ENCODE measurements at regions not wholly inside any gene's neighbourhood (a gene's known extent, or its start where the extent isn't known, plus 50 kb on each side); places are given as distances from the start of the nearest gene placed in this dataset.

DNA sequence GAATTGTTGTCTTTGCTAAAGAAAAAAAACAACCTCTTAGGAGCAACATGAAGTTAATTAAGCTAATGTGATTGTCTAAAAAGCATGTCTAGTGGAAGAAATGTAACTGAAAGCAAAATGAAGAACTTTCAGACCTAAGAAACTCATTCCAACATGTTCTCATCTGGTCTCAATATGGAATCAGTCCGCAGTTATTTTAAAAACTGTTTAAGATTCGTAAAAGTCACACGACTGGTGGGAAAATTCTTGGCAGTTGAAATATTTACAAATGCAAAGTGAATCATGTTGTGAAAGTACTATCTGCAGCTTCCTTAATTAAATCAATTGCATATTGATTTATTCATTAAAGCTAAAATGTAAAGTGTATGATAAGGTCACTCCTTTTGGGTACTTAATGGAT, 117.8 kb upstream of the DIAPH2 start:
- intact Hi-C loops (cut with DNase I; ENCODE audit: low total_unique reads), result no loop called here
- no peak for DNase-seq (ENCODE audit: low spot score in 2 of 2)

GRCh38 chrX:96568071-96568470, 116.6 kb upstream of the DIAPH2 start:
- DNase-seq (ENCODE audit: low spot score in 2 of 2), result no peak
- H3K4me3 ChIP-seq (ENCODE audit: low read depth, poor library complexity, severe bottlenecking), result no peak overlapping the region
- intact Hi-C loops (cut with DNase I; ENCODE audit: low total_unique reads), result no loop called here
- TF ChIP-seq CTCF (IDR thresholded peaks at IDR 0.05) (no peak), POLR2A (IDR thresholded peaks at IDR 0.05) (no peak)
- WGBS, 2 donors, result 75 to 83% methylated on average over 3 of the region's 3 CpGs

More for the DNA sequence above, 117.8 kb upstream of the DIAPH2 start:
- WGBS, 2 donors, result 60 to 76% methylated on average over 3 of the region's 3 CpGs
- H3K4me3 ChIP-seq (ENCODE audit: low read depth, poor library complexity, severe bottlenecking), result no peak overlapping the region
- TF ChIP-seq POLR2A (IDR thresholded peaks at IDR 0.05) (no peak), CTCF (IDR thresholded peaks at IDR 0.05) (no peak)

DNA sequence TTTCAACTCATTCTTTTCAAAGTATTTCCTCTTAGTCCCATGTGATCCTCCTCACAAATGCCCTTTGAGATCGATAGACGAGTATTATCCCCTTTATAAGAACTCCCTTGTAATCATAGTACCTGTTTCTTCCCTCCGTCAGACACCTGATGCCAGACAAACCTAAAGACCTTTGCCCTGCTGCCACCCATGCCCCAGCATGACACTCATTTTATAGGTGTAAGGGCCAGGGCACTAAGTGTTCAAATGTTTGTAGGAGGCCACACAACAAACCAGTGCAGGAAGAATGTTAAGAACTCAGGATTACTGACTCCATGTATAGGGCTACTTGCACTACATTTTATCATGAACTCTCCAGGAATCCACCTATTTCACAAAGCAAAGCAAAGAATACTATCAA, 115.6 kb upstream of the DIAPH2 start:
- DNase-seq (ENCODE audit: low spot score in 2 of 2), result no peak
- 90% methylated on average over 3 of the region's 3 CpGs for WGBS, 2 donors
- intact Hi-C loops (cut with DNase I; ENCODE audit: low total_unique reads), result no loop called here

DNA sequence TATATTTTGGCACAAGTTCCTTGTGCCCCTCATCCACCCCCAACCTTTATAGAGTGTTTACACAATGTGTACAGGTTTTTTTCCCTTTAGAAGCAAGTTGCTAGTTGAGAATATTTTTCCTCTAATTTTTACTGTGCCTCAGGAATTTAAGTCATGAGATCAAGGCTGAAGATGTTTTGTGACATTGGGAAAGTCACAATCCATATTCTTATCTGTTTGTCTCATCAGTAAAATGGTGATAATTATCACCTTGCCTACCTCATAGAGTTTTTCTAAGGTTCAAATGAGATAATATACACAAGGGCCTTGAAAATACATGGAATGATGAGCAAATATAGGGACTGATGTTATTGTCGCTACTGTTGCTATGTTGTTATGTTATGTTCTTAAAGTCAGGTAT, 109.6 kb upstream of the DIAPH2 start:
- no peak overlapping the region for H3K4me3 ChIP-seq (ENCODE audit: low read depth, poor library complexity, severe bottlenecking)
- no peak for TF ChIP-seq CTCF (IDR thresholded peaks at IDR 0.05)
- no peak for TF ChIP-seq POLR2A (IDR thresholded peaks at IDR 0.05)
- DNase-seq (ENCODE audit: low spot score in 2 of 2), result no peak
- intact Hi-C loops (cut with DNase I; ENCODE audit: low total_unique reads), result no loop called here
- 79 to 80% methylated on average over 1 of the region's 1 CpG for WGBS, 2 donors

More for the DNA sequence above, 115.6 kb upstream of the DIAPH2 start:
- no peak overlapping the region for H3K4me3 ChIP-seq (ENCODE audit: low read depth, poor library complexity, severe bottlenecking)
- TF ChIP-seq CTCF (IDR thresholded peaks at IDR 0.05), result no peak
- no peak for TF ChIP-seq POLR2A (IDR thresholded peaks at IDR 0.05)

- intact Hi-C loops (cut with DNase I; ENCODE audit: low total_unique reads), result no loop called here
- no peak overlapping the region for H3K4me3 ChIP-seq (ENCODE audit: low read depth, poor library complexity, severe bottlenecking)
- TF ChIP-seq POLR2A (IDR thresholded peaks at IDR 0.05), result no peak
- TF ChIP-seq CTCF (IDR thresholded peaks at IDR 0.05), result no peak
- 46 to 75% methylated on average over 2 of the region's 2 CpGs for WGBS, 2 donors
- DNase-seq (ENCODE audit: low spot score in 2 of 2), result no peak
These were observed 108.3 kb upstream of the DIAPH2 start for GRCh38 chrX:96576368-96576767.

- TF ChIP-seq POLR2A (IDR thresholded peaks at IDR 0.05), result no peak
- no peak for TF ChIP-seq CTCF (IDR thresholded peaks at IDR 0.05)
- intact Hi-C loops (cut with DNase I; ENCODE audit: low total_unique reads), result no loop called here
- H3K4me3 ChIP-seq (ENCODE audit: low read depth, poor library complexity, severe bottlenecking), result no peak overlapping the region
- no peak for DNase-seq (ENCODE audit: low spot score in 2 of 2)
These were observed 105.9 kb upstream of the DIAPH2 start for GRCh38 chrX:96578781-96579180.
